ENCODE measurements at regions not wholly inside any gene's neighbourhood (a gene's known extent, or its start where the extent isn't known, plus 50 kb on each side); places are given as distances from the start of the nearest gene placed in this dataset.

GRCh38 chr21:27772816-27773215 lies 805.9 kb upstream of the ADAMTS5 start:
- ATAC-seq = no peak
- no peak for TF ChIP-seq NFYB (CRISPR knock-in tag; conservative IDR thresholded peaks at IDR 0.05; ENCODE audit: low read depth)
- no peak for TF ChIP-seq ZNF121 (CRISPR knock-in tag; IDR thresholded peaks at IDR 0.05)
- no peak for TF ChIP-seq ZBTB21 (CRISPR knock-in tag; IDR thresholded peaks at IDR 0.05; ENCODE audit: borderline replicate concordance)
- TF ChIP-seq ATF2 (CRISPR knock-in tag; IDR thresholded peaks at IDR 0.05; ENCODE audit: borderline replicate concordance, low read depth) = no peak
- no peak for TF ChIP-seq MYBL2 (CRISPR knock-in tag; IDR thresholded peaks at IDR 0.05)
- no peak for TF ChIP-seq NR3C1 (CRISPR knock-in tag; conservative IDR thresholded peaks at IDR 0.05; ENCODE audit: low read depth)
- TF ChIP-seq, protein P1, sequence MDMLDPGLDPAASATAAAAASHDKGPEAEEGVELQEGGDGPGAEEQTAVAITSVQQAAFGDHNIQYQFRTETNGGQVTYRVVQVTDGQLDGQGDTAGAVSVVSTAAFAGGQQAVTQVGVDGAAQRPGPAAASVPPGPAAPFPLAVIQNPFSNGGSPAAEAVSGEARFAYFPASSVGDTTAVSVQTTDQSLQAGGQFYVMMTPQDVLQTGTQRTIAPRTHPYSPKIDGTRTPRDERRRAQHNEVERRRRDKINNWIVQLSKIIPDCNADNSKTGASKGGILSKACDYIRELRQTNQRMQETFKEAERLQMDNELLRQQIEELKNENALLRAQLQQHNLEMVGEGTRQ (CRISPR knock-in tag; IDR thresholded peaks at IDR 0.05) = no peak
- TF ChIP-seq, protein P2, sequence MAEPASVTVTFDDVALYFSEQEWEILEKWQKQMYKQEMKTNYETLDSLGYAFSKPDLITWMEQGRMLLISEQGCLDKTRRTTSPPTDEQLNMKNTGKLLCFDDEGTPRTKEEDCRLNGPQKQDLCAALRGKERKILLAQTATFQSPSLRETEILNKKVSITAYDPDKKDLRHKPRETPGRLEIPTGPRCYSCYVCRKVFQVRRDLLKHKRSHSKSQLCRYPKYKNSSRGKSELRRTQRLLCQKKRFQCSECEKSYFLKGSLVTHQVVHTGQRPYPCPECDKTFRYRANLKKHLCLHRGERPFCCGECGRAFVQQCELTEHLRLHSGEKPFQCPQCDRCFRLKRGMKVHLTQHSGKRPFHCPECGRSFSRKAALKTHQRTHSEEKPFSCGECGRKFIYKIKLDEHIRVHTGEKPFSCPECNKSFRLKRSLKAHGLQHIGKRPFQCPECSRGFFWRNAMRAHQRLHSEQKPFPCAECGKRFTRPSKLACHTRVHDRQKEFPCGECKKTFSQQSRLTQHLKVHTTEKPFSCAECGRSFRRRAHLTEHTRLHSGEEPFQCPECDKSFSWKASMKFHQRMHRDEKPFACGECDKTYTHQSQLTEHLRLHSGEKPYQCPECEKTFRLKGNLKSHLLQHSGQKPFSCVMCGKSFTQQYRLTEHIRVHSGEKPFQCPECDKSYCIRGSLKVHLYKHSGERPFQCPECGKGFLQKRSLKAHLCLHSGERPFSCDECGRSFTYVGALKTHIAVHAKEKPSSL (CRISPR knock-in tag; conservative IDR thresholded peaks at IDR 0.05) = no peak
- no peak for TF ChIP-seq ATF1 (CRISPR knock-in tag; IDR thresholded peaks at IDR 0.05)
- TF ChIP-seq ZNF263 (CRISPR knock-in tag; IDR thresholded peaks at IDR 0.05; ENCODE audit: low read depth) = no peak
- no peak for TF ChIP-seq ZNF671 (CRISPR knock-in tag; IDR thresholded peaks at IDR 0.05)
- TF ChIP-seq ZNF416 (CRISPR knock-in tag; IDR thresholded peaks at IDR 0.05) = no peak
- TF ChIP-seq SMAD4 (CRISPR knock-in tag; IDR thresholded peaks at IDR 0.05) = no peak
- TF ChIP-seq, protein P3, sequence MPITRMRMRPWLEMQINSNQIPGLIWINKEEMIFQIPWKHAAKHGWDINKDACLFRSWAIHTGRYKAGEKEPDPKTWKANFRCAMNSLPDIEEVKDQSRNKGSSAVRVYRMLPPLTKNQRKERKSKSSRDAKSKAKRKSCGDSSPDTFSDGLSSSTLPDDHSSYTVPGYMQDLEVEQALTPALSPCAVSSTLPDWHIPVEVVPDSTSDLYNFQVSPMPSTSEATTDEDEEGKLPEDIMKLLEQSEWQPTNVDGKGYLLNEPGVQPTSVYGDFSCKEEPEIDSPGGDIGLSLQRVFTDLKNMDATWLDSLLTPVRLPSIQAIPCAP (CRISPR knock-in tag; IDR thresholded peaks at IDR 0.05) = no peak
- TF ChIP-seq SP1 (CRISPR knock-in tag; conservative IDR thresholded peaks at IDR 0.05) = no peak
- TF ChIP-seq OVOL2 (CRISPR knock-in tag; IDR thresholded peaks at IDR 0.05; ENCODE audit: borderline replicate concordance) = no peak
- no peak for TF ChIP-seq IRF2 (CRISPR knock-in tag; IDR thresholded peaks at IDR 0.05; ENCODE audit: borderline replicate concordance, low read depth)
- Mint-ChIP-seq H3K4me1 (no peaks in the 10 kb centered on the region), H3K27ac (no peak overlapping the region), H3K9me3 (no peaks in the 10 kb centered on the region), H3K4me3 (no peak overlapping the region), H3K27me3 (ENCODE audit: low read depth) (no peaks in the 10 kb centered on the region), H3K36me3 (no peaks in the 10 kb centered on the region)
- DNase-seq (ENCODE audit: low spot score) = no peak
- CTCF ChIA-PET = interaction anchor here (1.8 kb wide), 1 partner anchor 13 kb away, joined by 5 read pairs; no protein-coding TSS in a partner anchor
- POLR2A ChIA-PET = no interaction called here

DNA sequence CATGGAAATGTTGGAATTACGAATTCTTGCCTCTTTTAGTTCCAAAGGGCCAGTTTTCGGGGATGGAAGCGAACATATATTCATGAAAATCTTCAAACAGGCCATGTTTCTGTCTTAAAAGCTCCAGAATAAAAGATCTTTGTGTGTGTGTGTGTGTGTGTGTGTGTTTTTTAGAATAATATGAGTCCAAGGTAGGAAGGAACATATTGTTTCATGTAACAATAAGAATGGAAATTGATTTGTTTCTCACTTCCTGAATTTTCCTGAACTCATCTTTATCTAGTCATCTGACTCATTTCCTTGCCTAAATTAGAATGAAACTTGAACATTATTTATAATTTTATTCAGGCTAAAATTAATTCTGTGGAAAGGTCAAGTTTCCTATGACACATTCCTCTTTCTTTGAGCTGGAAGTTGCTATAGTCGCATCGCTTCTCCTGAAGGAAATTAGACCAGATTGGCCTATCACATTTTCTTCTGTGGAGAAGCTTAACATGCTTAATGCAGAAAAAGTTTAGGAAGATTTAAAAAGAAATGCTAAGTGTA lies 805.1 kb upstream of the ADAMTS5 start:
- ChIA-PET CTCF (no interaction called here), POLR2A (no interaction called here)
- Mint-ChIP-seq H3K4me1 (no peaks in the 10 kb centered on the region), H3K9me3 (0 out of 2 replicates have a peak, but pooled peaks cover 3% of the 10 kb centered on the region), H3K4me3 (no peak overlapping the region), H3K36me3 (no peaks in the 10 kb centered on the region), H3K27ac (no peak overlapping the region), H3K27me3 (ENCODE audit: low read depth) (no peaks in the 10 kb centered on the region)
- no peak for DNase-seq (ENCODE audit: low spot score)
- ATAC-seq = no peak
- TF ChIP-seq RELA (CRISPR knock-in tag; IDR thresholded peaks at IDR 0.05; ENCODE audit: borderline replicate concordance) (no peak), GTF2I (CRISPR knock-in tag; conservative IDR thresholded peaks at IDR 0.05) (no peak), SP1 (CRISPR knock-in tag; conservative IDR thresholded peaks at IDR 0.05) (no peak), ELF4 (CRISPR knock-in tag; IDR thresholded peaks at IDR 0.05; ENCODE audit: low read depth) (no peak)
- TF ChIP-seq, protein P4, sequence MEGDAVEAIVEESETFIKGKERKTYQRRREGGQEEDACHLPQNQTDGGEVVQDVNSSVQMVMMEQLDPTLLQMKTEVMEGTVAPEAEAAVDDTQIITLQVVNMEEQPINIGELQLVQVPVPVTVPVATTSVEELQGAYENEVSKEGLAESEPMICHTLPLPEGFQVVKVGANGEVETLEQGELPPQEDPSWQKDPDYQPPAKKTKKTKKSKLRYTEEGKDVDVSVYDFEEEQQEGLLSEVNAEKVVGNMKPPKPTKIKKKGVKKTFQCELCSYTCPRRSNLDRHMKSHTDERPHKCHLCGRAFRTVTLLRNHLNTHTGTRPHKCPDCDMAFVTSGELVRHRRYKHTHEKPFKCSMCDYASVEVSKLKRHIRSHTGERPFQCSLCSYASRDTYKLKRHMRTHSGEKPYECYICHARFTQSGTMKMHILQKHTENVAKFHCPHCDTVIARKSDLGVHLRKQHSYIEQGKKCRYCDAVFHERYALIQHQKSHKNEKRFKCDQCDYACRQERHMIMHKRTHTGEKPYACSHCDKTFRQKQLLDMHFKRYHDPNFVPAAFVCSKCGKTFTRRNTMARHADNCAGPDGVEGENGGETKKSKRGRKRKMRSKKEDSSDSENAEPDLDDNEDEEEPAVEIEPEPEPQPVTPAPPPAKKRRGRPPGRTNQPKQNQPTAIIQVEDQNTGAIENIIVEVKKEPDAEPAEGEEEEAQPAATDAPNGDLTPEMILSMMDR (IDR thresholded peaks at IDR 0.05) = no peak
